HG02759 (cell line): ENCODE measurements at regions not wholly inside any gene's neighbourhood (a gene's known extent, or its start where the extent isn't known, plus 50 kb on each side); places are given as distances from the start of the nearest gene placed in this dataset.

ENCODE experiments used
- ATAC-seq: cut with Tn5 transposase; IDR thresholded peaks from one replicate; pipeline ENCODE4 v1.9.1; 2021; ENCODE audit warnings: mild to moderate bottlenecking, moderate library complexity; ENCODE audit not compliant: unreplicated experiment

DNA sequence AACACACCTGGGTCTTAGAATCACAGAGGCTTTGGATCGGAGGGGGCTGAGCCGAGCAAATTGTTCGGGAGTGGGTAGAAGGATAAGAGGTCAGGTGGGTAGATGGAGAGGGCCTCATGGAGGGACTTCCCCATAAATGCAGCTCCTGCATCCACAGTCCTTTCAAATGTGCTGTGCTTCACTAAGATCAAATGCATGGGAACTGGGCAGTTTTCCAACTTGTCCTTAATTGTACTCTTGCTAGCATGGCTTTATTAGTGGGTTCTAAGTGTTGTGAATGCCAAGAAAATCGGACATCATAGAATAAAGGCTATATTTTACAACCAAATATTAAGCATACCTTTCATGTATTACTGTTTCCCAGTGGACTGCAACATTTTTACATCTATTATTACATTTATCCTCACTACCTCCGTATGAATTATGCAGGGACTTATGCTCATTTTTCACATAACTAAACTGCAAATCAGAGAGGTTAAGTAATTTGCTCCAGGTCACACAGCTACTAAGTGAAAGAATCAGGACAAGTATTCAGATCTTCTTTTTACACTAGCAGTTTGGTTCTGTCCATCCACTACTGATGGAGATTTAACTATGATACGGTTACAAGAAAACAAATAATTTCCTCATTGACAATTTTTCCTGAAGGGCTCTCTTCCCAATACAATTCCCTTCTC lies 174.5 kb upstream of the RUNX1 start:
- no peak for ATAC-seq

DNA sequence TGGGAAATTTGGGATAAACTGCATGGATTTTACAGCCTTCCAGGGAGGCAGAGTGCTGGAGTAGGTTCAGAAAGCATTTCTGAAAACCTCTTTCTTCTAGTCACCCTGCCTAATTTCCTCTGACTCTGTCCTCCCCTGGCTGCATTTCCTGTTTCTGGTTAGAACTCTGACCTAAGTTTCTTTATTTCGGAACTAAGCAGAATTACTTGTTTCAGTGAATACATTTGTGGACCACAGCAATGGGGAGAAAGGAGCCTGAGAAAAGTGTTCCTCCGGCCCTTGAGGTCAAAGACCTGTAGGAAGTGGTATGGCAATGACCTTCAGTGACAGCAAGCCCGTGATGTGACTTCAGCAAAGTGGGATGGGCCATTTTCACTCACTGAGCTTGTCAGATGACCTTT lies 173.4 kb upstream of the RUNX1 start:
- ATAC-seq = peak; percentile 49

- no peak for ATAC-seq
Observed at GRCh38 chr21:35222021-35222420, 172.9 kb upstream of the RUNX1 start.

GRCh38 chr21:35220301-35220700 lies 171.2 kb upstream of the RUNX1 start:
- ATAC-seq = no peak

DNA sequence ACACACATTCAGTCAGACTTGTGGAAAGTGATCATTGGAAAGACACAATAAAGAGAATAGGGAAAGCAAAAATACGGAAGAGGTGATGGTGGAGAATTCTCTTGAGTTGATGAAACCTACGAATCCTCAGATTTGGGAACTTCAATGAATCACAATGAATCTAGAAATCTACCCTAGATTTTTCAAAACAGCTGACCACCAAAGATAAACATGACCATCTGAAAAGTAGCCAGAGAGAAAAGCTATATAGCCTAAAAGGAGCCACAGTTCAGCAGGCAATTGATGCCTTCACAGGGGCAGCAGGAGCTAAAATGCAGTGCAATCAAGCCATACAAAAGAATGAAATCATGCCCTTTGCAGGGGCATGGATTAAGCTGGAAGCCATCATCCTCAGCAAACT lies 170.6 kb upstream of the RUNX1 start:
- ATAC-seq = no peak

DNA sequence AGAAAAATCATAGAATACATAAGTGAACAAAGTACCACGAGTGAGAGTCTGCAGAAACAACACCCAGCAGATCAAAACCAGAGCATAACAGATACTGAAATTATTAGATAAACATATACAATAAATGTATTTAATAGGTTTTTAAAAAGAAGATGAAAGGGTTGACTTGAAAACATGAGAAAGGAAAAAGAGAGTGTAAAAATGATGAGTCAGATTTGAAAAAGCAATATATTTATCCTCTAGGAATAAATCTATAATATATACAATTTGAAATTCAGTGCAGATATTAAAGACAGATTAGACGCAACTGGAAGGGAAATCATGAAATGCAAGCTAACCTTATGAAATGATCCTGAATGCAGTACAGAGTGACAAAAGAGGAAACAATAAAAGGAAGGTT lies 170.2 kb upstream of the RUNX1 start:
- ATAC-seq = no peak

GRCh38 chr21:35217504-35218060 lies 168.5 kb upstream of the RUNX1 start:
- ATAC-seq = no peak

- no peak for ATAC-seq
Observed at GRCh38 chr21:35216996-35217395, 167.9 kb upstream of the RUNX1 start.

- no peak for ATAC-seq
Observed at GRCh38 chr21:35215870-35216269, 166.8 kb upstream of the RUNX1 start.

GRCh38 chr21:35212393-35213127 lies 163.5 kb upstream of the RUNX1 start:
- no peak for ATAC-seq

DNA sequence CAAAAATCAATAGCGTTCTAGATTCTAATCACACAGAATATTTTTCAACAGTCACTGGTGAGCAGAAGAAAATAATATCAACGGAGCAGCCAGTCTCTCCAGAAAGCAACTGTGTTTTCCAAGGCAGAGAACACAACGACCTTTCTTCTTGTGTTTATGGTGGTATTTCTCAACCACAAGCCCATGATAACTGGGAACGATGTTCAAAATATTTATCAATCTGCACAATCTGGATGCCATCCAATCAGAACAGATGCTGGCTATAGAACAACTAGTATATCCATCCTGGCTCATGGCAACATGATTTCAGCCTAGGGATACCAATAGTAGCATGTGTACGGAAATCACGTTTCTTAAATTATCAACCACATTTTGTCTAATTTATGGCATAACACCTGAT lies 162.7 kb upstream of the RUNX1 start:
- no peak for ATAC-seq

GRCh38 chr21:35210093-35210492 lies 161.0 kb upstream of the RUNX1 start:
- ATAC-seq = no peak

DNA sequence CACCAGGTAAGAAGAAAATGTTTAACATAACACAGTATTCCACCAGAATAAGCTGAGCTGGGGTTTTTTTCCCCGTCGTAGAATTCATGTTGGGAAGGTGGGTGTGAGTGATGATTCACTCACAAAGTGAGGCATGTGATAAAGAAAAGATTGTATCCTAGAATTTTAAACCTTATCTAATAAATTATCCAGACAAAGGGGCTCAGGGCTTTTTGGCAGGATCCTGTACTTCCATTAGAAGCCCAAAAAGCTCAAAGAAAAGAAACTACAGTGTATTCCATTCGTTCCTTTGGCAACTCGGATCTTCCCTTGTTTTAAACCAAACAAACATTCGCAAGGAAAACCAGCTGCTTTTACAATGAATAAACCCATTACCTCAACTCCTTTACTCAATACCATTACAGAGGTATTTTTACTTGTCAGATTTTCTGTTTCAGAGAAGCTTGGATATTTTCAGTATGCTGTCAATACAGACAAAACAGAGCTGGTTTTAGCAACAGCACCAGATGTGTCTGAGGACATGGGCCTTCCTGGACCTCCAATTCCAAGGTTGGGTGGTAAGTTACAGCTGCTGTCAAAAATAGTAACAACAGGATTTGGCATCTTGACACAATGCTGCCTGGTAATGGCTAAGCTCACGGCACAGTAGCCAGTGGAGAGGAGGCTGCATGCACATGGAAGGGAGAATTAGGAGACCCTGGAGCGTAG lies 159.9 kb upstream of the RUNX1 start:
- no peak for ATAC-seq

GRCh38 chr21:35208104-35208503 lies 159.0 kb upstream of the RUNX1 start:
- no peak for ATAC-seq

- ATAC-seq = no peak
Observed at GRCh38 chr21:35207322-35207721, 158.2 kb upstream of the RUNX1 start.

DNA sequence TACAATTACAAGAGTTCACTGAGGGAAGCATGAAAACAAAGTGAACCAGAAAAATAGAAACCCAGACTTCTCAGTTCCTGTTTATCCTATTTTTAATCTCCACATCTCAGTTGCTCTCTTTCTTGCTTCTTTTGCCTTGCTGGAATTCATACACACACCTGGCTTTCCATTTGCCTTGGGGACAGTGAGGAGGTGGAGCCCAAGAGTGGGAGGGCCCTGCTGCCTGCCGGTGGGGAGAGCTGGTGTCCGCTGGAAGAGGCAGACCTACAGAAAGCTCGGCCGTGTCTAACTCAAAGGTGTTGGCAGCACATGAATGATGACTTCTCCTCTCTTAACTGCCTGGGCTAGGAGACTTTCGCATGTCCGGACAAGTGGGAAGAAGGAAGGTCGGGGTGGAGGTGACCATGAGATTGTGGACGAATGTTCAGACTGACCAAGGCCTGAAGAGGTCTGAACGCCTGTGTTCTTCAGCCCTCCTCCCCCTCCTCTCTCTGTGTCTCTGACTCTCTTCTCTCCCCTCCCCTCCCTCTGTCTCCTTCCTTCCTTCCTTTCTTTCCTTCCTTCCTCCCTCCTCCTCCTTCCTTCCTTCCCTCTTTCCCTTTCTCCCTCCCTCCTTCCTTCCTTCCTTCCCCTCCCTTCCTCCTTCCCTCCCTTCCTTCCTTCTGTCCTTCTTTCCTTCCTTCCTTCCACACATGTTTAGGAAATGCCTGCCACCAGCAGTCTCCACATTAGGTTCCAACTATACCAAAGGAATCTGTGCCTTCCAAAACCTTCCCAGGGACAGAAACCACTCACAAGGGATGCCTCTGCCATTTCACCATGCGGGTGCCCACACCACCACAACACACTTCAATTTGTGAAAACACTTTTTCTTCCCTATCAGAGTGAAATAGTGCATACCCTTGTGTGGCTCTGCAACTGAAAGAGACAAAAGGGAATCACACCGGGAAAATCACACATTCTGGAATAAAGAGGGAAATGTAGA lies 157.3 kb upstream of the RUNX1 start:
- no peak for ATAC-seq

GRCh38 chr21:35204850-35205541 lies 155.9 kb upstream of the RUNX1 start:
- no peak for ATAC-seq

DNA sequence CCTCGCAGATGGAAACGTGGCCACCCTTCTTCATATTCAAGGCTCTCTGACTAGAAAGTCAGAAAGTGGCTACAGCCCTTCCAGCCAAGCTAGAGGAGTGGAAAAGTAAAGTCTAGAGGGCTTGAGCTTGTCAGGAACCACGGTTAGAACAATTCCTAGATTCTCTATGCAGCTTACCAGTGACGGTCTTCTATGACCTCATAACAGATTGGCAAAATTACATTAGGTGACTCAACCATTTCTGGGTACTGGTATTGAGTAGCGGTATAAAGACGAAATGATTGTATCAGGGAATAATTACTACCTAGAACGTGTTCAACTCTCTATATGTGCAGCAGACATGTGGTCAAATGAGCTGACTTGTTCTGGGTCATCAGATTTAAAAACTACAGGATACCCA lies 155.0 kb upstream of the RUNX1 start:
- ATAC-seq = no peak

DNA sequence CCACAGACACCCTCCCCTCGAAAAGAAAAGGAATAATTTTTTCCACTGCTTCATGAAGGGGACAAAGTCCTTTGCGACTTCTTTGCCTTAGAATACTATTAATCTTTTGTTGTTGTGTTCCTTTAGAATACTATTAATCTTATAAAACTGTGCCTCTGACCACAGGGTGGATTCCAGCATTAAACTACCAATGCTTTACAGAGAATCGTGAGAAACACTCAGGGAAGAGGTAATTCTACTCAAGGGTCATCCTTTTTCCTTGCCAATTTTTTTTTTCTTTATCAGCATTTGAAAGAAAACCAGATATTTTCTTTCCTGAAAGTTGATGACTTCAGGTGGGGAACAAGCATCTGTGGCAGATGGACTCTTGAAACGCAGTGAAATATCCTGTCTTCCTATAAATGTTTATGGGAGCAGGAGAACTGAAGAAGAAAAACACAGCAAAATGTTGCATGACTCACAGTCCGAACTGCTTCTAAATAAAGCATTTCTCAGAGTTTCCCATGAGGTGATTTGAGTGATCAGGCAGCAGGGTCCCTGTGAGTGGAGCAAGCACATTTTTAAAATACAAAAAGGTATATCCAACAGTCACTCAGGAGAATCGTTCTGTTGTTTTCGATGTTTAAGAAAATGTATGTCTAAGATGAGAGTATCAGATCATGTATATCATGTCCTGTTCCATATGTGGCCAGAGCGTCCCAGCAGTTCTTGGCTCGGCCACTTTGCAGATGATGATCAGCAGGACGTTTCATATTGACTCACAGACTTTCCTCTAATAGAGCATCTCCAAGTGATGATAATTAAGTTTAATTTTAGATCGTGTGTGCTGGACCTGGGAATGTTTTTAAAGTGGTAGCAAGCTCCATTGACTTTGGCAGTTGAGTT lies 154.2 kb upstream of the RUNX1 start:
- ATAC-seq = no peak
